ENCODE measurements at regions not wholly inside any gene's neighbourhood (a gene's known extent, or its start where the extent isn't known, plus 50 kb on each side); places are given as distances from the start of the nearest gene placed in this dataset.

DNA sequence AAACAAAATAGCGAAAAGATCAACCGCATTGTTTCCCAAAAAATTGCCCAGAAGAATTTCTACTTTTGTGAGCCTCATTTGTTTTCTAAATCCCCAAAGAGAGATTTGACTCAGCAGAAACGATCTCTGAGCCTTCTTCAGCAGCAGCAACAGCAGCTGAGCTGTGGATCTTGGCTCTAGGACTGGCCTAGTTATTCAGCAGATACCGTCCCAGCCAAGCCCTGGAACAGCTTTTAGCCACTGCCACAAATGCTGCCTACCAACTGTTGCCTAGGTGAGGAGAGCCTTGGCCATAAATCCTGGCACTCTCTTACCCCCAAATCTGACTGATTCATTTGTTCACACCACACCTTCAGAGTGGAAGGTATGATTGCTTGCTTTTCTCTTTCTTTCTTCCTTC, 320.1 kb downstream of the TGFB2 start:
- ATAC-seq, result no peak
- H3K9ac ChIP-seq (ENCODE audit: insufficient read depth in 1 of 2, low read depth in 2 of 2, low read length in 2 of 2), result no peak overlapping the region
- no peaks in the 10 kb centered on the region for H3K9me1 ChIP-seq (ENCODE audit: control insufficient read depth, insufficient read depth, low read length)
- no peak for DNase-seq (ENCODE audit: extremely low read depth in 1 of 4, low spot score in 3 of 4)
- intact Hi-C loops (cut with micrococcal nuclease), result no loop called here
- H3K4me3 ChIP-seq, result no peak overlapping the region
- FAIRE-seq, result no peak
- WGBS (ENCODE audit: insufficient coverage, low coverage, missing lambda C conversion rate), result 4% methylated on average over 4 of the region's 4 CpGs
- no peaks in the 10 kb centered on the region for H3K36me3 ChIP-seq (ENCODE audit: control insufficient read depth, insufficient read depth, low read length)
- no peaks in the 10 kb centered on the region for H3K4me1 ChIP-seq (replicated peaks in 1 of 2; ENCODE audit: control insufficient read depth in 2 of 2, insufficient read depth in 2 of 2, low read length in 2 of 2)
- no peaks in the 10 kb centered on the region for H3K9me3 ChIP-seq (replicated peaks; ENCODE audit: control insufficient read depth, insufficient read depth, low read depth, low read length)
- in situ Hi-C loops (cut with MboI), result no loop called here
- no TSS peak for BruUV-seq (replicated peaks)
- H2AFZ ChIP-seq (ENCODE audit: low read depth, low read length), result no peak overlapping the region
- H3K4me2 ChIP-seq (ENCODE audit: insufficient read depth, low read length), result no peak overlapping the region
- CTCF ChIA-PET (ENCODE audit: low intra/inter-chr PET ratio), result no interaction called here
- no peaks in the 10 kb centered on the region for H3K27me3 ChIP-seq (ENCODE audit: control insufficient read depth in 2 of 2, insufficient read depth in 2 of 2, low read length in 2 of 2)
- no peaks in the 10 kb centered on the region for H3K79me2 ChIP-seq (ENCODE audit: control insufficient read depth, insufficient read depth, low read length)
- no peak overlapping the region for H3K27ac ChIP-seq (ENCODE audit: extremely low read depth, low read depth, low read length)
- POLR2A ChIA-PET, result no interaction called here
- H4K20me1 ChIP-seq (replicated peaks; ENCODE audit: control insufficient read depth, insufficient read depth, low read length), result no peaks in the 10 kb centered on the region
- no peak for TF ChIP-seq ZBTB40 (IDR thresholded peaks at IDR 0.05)
- no peak for TF ChIP-seq ZBTB40 (CRISPR knock-in tag; IDR thresholded peaks at IDR 0.05)
- no peak for TF ChIP-seq NFATC3 (IDR thresholded peaks at IDR 0.05)
- TF ChIP-seq, protein P1, sequence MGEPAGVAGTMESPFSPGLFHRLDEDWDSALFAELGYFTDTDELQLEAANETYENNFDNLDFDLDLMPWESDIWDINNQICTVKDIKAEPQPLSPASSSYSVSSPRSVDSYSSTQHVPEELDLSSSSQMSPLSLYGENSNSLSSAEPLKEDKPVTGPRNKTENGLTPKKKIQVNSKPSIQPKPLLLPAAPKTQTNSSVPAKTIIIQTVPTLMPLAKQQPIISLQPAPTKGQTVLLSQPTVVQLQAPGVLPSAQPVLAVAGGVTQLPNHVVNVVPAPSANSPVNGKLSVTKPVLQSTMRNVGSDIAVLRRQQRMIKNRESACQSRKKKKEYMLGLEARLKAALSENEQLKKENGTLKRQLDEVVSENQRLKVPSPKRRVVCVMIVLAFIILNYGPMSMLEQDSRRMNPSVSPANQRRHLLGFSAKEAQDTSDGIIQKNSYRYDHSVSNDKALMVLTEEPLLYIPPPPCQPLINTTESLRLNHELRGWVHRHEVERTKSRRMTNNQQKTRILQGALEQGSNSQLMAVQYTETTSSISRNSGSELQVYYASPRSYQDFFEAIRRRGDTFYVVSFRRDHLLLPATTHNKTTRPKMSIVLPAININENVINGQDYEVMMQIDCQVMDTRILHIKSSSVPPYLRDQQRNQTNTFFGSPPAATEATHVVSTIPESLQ (CRISPR knock-in tag; IDR thresholded peaks at IDR 0.05), result no peak
- TF ChIP-seq, protein P2, sequence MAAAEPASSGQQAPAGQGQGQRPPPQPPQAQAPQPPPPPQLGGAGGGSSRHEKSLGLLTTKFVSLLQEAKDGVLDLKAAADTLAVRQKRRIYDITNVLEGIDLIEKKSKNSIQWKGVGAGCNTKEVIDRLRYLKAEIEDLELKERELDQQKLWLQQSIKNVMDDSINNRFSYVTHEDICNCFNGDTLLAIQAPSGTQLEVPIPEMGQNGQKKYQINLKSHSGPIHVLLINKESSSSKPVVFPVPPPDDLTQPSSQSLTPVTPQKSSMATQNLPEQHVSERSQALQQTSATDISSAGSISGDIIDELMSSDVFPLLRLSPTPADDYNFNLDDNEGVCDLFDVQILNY (CRISPR knock-in tag; IDR thresholded peaks at IDR 0.05), result no peak
- no peak for TF ChIP-seq HOXB6 (CRISPR knock-in tag; IDR thresholded peaks at IDR 0.05; ENCODE audit: borderline replicate concordance)
- no peak for TF ChIP-seq KLF6 (CRISPR knock-in tag; IDR thresholded peaks at IDR 0.05; ENCODE audit: borderline replicate concordance)
- TF ChIP-seq MECOM (CRISPR knock-in tag; IDR thresholded peaks at IDR 0.05), result no peak
- TF ChIP-seq LARP7 (IDR thresholded peaks at IDR 0.05), result no peak
- no peak for TF ChIP-seq ZNF347 (CRISPR knock-in tag; IDR thresholded peaks at IDR 0.05; ENCODE audit: low read depth)
- TF ChIP-seq, protein P3, sequence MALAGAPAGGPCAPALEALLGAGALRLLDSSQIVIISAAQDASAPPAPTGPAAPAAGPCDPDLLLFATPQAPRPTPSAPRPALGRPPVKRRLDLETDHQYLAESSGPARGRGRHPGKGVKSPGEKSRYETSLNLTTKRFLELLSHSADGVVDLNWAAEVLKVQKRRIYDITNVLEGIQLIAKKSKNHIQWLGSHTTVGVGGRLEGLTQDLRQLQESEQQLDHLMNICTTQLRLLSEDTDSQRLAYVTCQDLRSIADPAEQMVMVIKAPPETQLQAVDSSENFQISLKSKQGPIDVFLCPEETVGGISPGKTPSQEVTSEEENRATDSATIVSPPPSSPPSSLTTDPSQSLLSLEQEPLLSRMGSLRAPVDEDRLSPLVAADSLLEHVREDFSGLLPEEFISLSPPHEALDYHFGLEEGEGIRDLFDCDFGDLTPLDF (CRISPR knock-in tag; IDR thresholded peaks at IDR 0.05), result no peak
